IMR-90 (cell line): ENCODE measurements at regions not wholly inside any gene's neighbourhood (a gene's known extent, or its start where the extent isn't known, plus 50 kb on each side); places are given as distances from the start of the nearest gene placed in this dataset.

ENCODE experiments used
- ATAC-seq: fragments of 200-7000 bp; cut with Tn5 transposase; 2 replicates; pipeline ENCODE4 v1.9.1; 2020; ENCODE audit warnings: low read depth, mild to moderate bottlenecking, moderate library complexity
- BruUV-seq: library from RNA; stranded (reverse); fragments of 400-500 nt; replicated peaks from 2 replicates; lab custom pipeline; 2021; lab: Mats Ljungman, UMichigan
- CTCF ChIA-PET: fragments of 300-600 bp; formaldehyde crosslinking; extraction: SDS; loops from one replicate; lab custom pipeline; 2021; ENCODE audit warnings: antibody characterized with exemption; lab: Yijun Ruan, JAX
- POLR2A ChIA-PET: fragments of 300-600 bp; sonication (Branson Sonifier 250); formaldehyde crosslinking; loops from one replicate; lab custom pipeline; 2022; ENCODE audit warnings: antibody characterized with exemption; ENCODE audit not compliant: unreplicated experiment; lab: Charles Lee
- DNase-seq: peaks from one replicate; pipeline ENCODE4 v3.0.0; 2013
- H2AFZ ChIP-seq: replicated peaks from 2 replicates; pipeline ENCODE3; 2013; ENCODE audit warnings: low read length, mild to moderate bottlenecking; ENCODE audit not compliant: poor library complexity
- H2AK5ac ChIP-seq: 2 replicates; pipeline ENCODE4 v1.6.1; 2013; ENCODE audit warnings: low read depth, low read length, inconsistent platforms
- H2AK9ac ChIP-seq: replicated peaks from 2 replicates; pipeline ENCODE3; 2013; ENCODE audit warnings: mild to moderate bottlenecking, low read depth, low read length, moderate library complexity; ENCODE audit not compliant: poor library complexity
- H2BK120ac ChIP-seq: 2 replicates; pipeline ENCODE4 v1.6.1; 2013; ENCODE audit warnings: low read depth, low read length, inconsistent platforms
- H2BK15ac ChIP-seq: 3 replicates; pipeline ENCODE4 v1.6.1; 2013; ENCODE audit warnings: low read depth, low read length, inconsistent platforms
- H2BK20ac ChIP-seq: 2 replicates; pipeline ENCODE4 v1.6.1; 2013; ENCODE audit warnings: low read depth, mild to moderate bottlenecking, inconsistent platforms, low read length, moderate library complexity
- H2BK5ac ChIP-seq: 2 replicates; pipeline ENCODE4 v1.6.1; 2013; ENCODE audit warnings: mild to moderate bottlenecking, low read depth, low read length, inconsistent platforms; ENCODE audit not compliant: poor library complexity, severe bottlenecking
- H3K14ac ChIP-seq: replicated peaks from 2 replicates; pipeline ENCODE4 v1.6.1; 2013; ENCODE audit warnings: low read depth, low read length, inconsistent platforms
- H3K18ac ChIP-seq: 2 replicates; pipeline ENCODE4 v1.6.1; 2013; ENCODE audit warnings: low read depth, low read length, control low read depth
- H3K23ac ChIP-seq: 2 replicates; pipeline ENCODE4 v1.6.1; 2013; ENCODE audit warnings: low read depth, low read length, inconsistent platforms
- H3K27ac ChIP-seq: 2 replicates; pipeline ENCODE4 v1.5.1; 2013; ENCODE audit warnings: mild to moderate bottlenecking, control low read depth, low read length; ENCODE audit not compliant: insufficient read depth
- H3K27me3 ChIP-seq: 2 replicates; pipeline ENCODE4 v1.6.1; 2013; ENCODE audit warnings: low read length; ENCODE audit not compliant: control insufficient read depth, insufficient read depth
- H3K36me3 ChIP-seq: 2 replicates; pipeline ENCODE4 v1.6.1; 2013; ENCODE audit warnings: low read length, mixed read lengths; ENCODE audit not compliant: control insufficient read depth, insufficient read depth
- H3K4ac ChIP-seq: 2 replicates; pipeline ENCODE4 v1.6.1; 2013; ENCODE audit warnings: low read depth, low read length, inconsistent platforms
- H3K4me1 ChIP-seq: 2 replicates; pipeline ENCODE4 v1.6.1; 2013; ENCODE audit warnings: low read length, mixed read lengths; ENCODE audit not compliant: control insufficient read depth, insufficient read depth
- H3K4me2 ChIP-seq: 2 replicates; pipeline ENCODE4 v1.6.1; 2013; ENCODE audit warnings: low read depth, mild to moderate bottlenecking, control low read depth, low read length, moderate library complexity
- H3K4me3 ChIP-seq: 2 replicates; pipeline ENCODE4 v1.5.1; 2013; ENCODE audit warnings: low read depth, mild to moderate bottlenecking, control low read depth, low read length, moderate library complexity; ENCODE audit not compliant: insufficient read depth
- H3K56ac ChIP-seq: 2 replicates; pipeline ENCODE4 v1.6.1; 2013; ENCODE audit warnings: low read length, inconsistent platforms; ENCODE audit not compliant: insufficient read depth; ENCODE audit errors: extremely low read depth
- H3K79me1 ChIP-seq, 2 experiments: 2 replicates each; pipeline ENCODE4 v1.6.1; 2013; ENCODE audit warnings: low read length in 2 of 2, inconsistent platforms in 1 of 2, low read depth in 1 of 2
- H3K9ac ChIP-seq: 2 replicates; pipeline ENCODE4 v1.6.1; 2013; ENCODE audit warnings: low read depth, low read length, control low read depth
- H3K9me1 ChIP-seq: 2 replicates; pipeline ENCODE4 v1.6.1; 2013; ENCODE audit warnings: low read length, inconsistent platforms; ENCODE audit not compliant: insufficient read depth
- H3K9me3 ChIP-seq: 2 replicates; pipeline ENCODE4 v1.6.1; 2013; ENCODE audit warnings: low read length; ENCODE audit not compliant: control insufficient read depth, insufficient read depth
- H4K20me1 ChIP-seq: 2 replicates; pipeline ENCODE4 v1.6.1; 2013; ENCODE audit warnings: low read length, inconsistent platforms; ENCODE audit not compliant: insufficient read depth
- H4K5ac ChIP-seq: 2 replicates; pipeline ENCODE4 v1.6.1; 2013; ENCODE audit warnings: mild to moderate bottlenecking, low read depth, low read length, control low read depth
- H4K8ac ChIP-seq, 2 experiments: 2 replicates each; pipeline ENCODE4 v1.6.1; 2013; ENCODE audit warnings: low read depth in 2 of 2, low read length in 2 of 2, control low read depth in 1 of 2, inconsistent platforms in 1 of 2
- H4K91ac ChIP-seq: 2 replicates; pipeline ENCODE4 v1.6.1; 2013; ENCODE audit warnings: low read depth, low read length, inconsistent platforms; ENCODE audit not compliant: insufficient read depth
- BHLHE40 ChIP-seq: fragments of 150-350 bp; IDR thresholded peaks from 2 replicates; pipeline ENCODE4 v1.6.1; 2016; ENCODE audit warnings: mild to moderate bottlenecking, low read depth, low read length
- CEBPB ChIP-seq: IDR thresholded peaks from 2 replicates; pipeline ENCODE4 v1.6.1; 2012; ENCODE audit warnings: low read depth, low read length, improper control_type of control experiment
- CHD1 ChIP-seq: IDR thresholded peaks from 2 replicates; pipeline ENCODE4 v1.6.1; 2012; ENCODE audit warnings: low read depth, low read length, improper control_type of control experiment
- CTCF ChIP-seq: conservative IDR thresholded peaks from 2 replicates; pipeline ENCODE4 v1.5.1; 2012; ENCODE audit warnings: mild to moderate bottlenecking, low read depth, low read length, improper control_type of control experiment
- ELK1 ChIP-seq: fragments of 150-350 bp; IDR thresholded peaks from 2 replicates; pipeline ENCODE4 v1.6.1; 2016; ENCODE audit warnings: low read depth, mild to moderate bottlenecking, low read length, moderate library complexity, borderline replicate concordance
- FOS ChIP-seq: fragments of 150-350 bp; IDR thresholded peaks from 2 replicates; pipeline ENCODE4 v1.6.1; 2016; ENCODE audit warnings: low read depth, low read length
- MAFK ChIP-seq: IDR thresholded peaks from 2 replicates; pipeline ENCODE4 v1.6.1; 2012; ENCODE audit warnings: low read depth, low read length, improper control_type of control experiment
- MXI1 ChIP-seq: IDR thresholded peaks from 2 replicates; pipeline ENCODE4 v1.6.1; 2012; ENCODE audit warnings: low read depth, mild to moderate bottlenecking, low read length, moderate library complexity, borderline replicate concordance
- NFE2L2 ChIP-seq: fragments of 150-350 bp; IDR thresholded peaks from 2 replicates; pipeline ENCODE4 v1.6.1; 2016; ENCODE audit warnings: low read depth, mild to moderate bottlenecking, low read length
- RAD21 ChIP-seq: IDR thresholded peaks from 2 replicates; pipeline ENCODE4 v1.6.1; 2012; ENCODE audit warnings: low read length, improper control_type of control experiment
- RCOR1 ChIP-seq: IDR thresholded peaks from 2 replicates; pipeline ENCODE4 v1.6.1; 2012; ENCODE audit warnings: mild to moderate bottlenecking, low read length, improper control_type of control experiment; ENCODE audit not compliant: insufficient replicate concordance
- USF2 ChIP-seq: fragments of 150-350 bp; IDR thresholded peaks from 2 replicates; pipeline ENCODE4 v1.6.1; 2017; ENCODE audit warnings: mild to moderate bottlenecking, antibody characterized with exemption, low read length, low read depth
- WGBS, 2 experiments: methylation state at CpG; one replicate each; pipeline versions ENCODE4 v1.1.5 to v1.1.7; 2013; ENCODE audit warnings: missing lambda C conversion rate in 2 of 2; ENCODE audit not compliant: insufficient read length in 1 of 2; ENCODE audit errors: extremely low coverage in 2 of 2; 5-methylcytosine and 5-hydroxymethylcytosine counted together
- dilution Hi-C: fragments of 300-500 bp; cut with HindIII; formaldehyde crosslinking; loops from one replicate; pipeline ENCODE4 v1.14.3; 2018; ENCODE audit warnings: low sequenced_read_pairs; ENCODE audit not compliant: unreplicated experiment
- in situ Hi-C: fragments of 300-500 bp; cut with MboI; formaldehyde crosslinking; loops from 3 replicates; pipeline ENCODE4 v1.14.3; 2019; ENCODE audit warnings: low sequenced_read_pairs, inconsistent platforms, mixed read lengths
- intact Hi-C: fragments of 100-400 bp; cut with micrococcal nuclease; formaldehyde crosslinking; loops from 2 replicates; pipeline ENCODE4 v1.10.0; 2022

GRCh38 chr2:7962161-7962560 is 719.7 kb upstream of the ID2 start:
- dilution Hi-C loops (no loop called here), intact Hi-C loops (no loop called here), in situ Hi-C loops (no loop called here)
- H2BK20ac ChIP-seq = no peak overlapping the region
- no peak overlapping the region for H2BK15ac ChIP-seq
- no peak overlapping the region for H4K91ac ChIP-seq
- H3K4me3 ChIP-seq = no peak overlapping the region
- no peak overlapping the region for H3K27ac ChIP-seq
- no peak for DNase-seq
- H3K56ac ChIP-seq = no peak overlapping the region
- H2BK5ac ChIP-seq = no peak overlapping the region
- H3K79me1 ChIP-seq = no peaks in the 10 kb centered on the region
- no peaks in the 10 kb centered on the region for H3K4me1 ChIP-seq
- POLR2A ChIA-PET = no interaction called here
- CTCF ChIA-PET = interaction anchor here (1.1 kb wide), 1 partner anchor 10 kb away, joined by 3 read pairs; no protein-coding TSS in a partner anchor
- H4K5ac ChIP-seq = no peak overlapping the region
- H3K14ac ChIP-seq = no peak overlapping the region
- no peaks in the 10 kb centered on the region for H3K9me3 ChIP-seq
- H3K18ac ChIP-seq = no peak overlapping the region
- H2BK120ac ChIP-seq = no peak overlapping the region
- 76% methylated on average over 3 of the region's 3 CpGs; no CpG with 5 or more reads in 1 of the 2 experiments for WGBS, 2 experiments
- H4K20me1 ChIP-seq = no peaks in the 10 kb centered on the region
- no peak overlapping the region for H4K8ac ChIP-seq
- peaks cover 9% of the 10 kb centered on the region; the same call in 1 of the 2 replicates for H3K27me3 ChIP-seq
- no peak overlapping the region for H3K9ac ChIP-seq
- no peaks in the 10 kb centered on the region; the same call in 1 of the 2 replicates for H3K9me1 ChIP-seq
- H2AFZ ChIP-seq = no peak overlapping the region
- H2AK5ac ChIP-seq = no peak overlapping the region
- BruUV-seq = no TSS peak
- ATAC-seq = no peak
- H3K23ac ChIP-seq = no peak overlapping the region
- H3K4me2 ChIP-seq = no peak overlapping the region
- no peak overlapping the region for H3K4ac ChIP-seq
- TF ChIP-seq FOS (no peak), CEBPB (no peak), NFE2L2 (no peak), USF2 (no peak), CHD1 (no peak), RAD21 (no peak), RCOR1 (no peak), MAFK (no peak), CTCF (no peak), ELK1 (no peak), BHLHE40 (no peak), MXI1 (no peak)
- H3K36me3 ChIP-seq = no peaks in the 10 kb centered on the region
- H2AK9ac ChIP-seq = no peak overlapping the region
